ENCODE measurements at regions not wholly inside any gene's neighbourhood (a gene's known extent, or its start where the extent isn't known, plus 50 kb on each side); places are given as distances from the start of the nearest gene placed in this dataset.
A peak's percentile ranks its signal among the peaks of the same experiment; 100 is the strongest.

DNA sequence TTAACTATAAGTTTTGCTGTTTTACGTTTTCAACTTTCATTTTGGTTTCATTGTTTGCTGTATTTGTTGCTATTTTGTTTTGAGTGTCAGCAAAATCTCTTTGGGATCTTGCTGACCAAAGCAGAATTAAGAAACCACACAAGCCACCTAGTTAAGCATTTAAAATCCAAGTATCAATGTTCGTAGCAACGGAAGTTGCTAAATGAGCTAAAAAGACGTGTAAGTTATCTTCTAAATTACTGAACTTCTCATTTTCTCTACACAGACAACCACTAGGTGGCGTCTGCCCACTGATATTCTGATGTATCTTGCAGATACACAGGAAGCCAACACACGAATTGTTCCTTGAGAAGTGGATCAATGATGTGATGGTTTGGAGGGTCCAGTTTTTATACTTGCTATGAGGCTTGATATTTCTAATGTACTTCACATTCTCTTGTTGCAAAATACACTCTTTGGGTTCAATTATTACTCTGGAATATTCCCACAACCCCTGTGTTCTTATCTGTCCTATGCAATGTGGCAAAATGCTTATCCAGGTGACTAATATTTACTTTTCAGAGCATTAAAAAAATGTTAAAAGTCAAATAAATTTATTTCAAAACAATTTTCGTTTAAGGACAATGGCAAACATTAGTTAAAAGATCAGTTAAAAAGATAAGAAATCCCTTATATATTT lies 250.5 kb downstream of the TECRL start:
- Histone ChIP-seq H3K36me3 (ENCODE audit: control insufficient read depth in 2 of 3, insufficient read depth in 3 of 3, low read length in 3 of 3) (no peaks in the 10 kb centered on the region), H3K4me1 (ENCODE audit: control insufficient read depth in 2 of 3, insufficient read depth in 2 of 3, low read depth in 1 of 3, low read length in 3 of 3) (no peaks in the 10 kb centered on the region), H3K4me3 (ENCODE audit: low read length in 3 of 3) (peak overlapping the region in 2 of 3 donors; percentile 40 to 62), H3K9ac (ENCODE audit: low read length in 3 of 3) (no peak overlapping the region), H3K9me3 (ENCODE audit: control insufficient read depth in 2 of 3, insufficient read depth in 1 of 3, low read length in 3 of 3) (no peaks in the 10 kb centered on the region), H3K27me3 (ENCODE audit: control insufficient read depth, insufficient read depth, low read length) (no peaks in the 10 kb centered on the region), H3K27ac (ENCODE audit: low read depth in 2 of 2, low read length in 2 of 2) (no peak overlapping the region)
- DNase-seq, result peak in 3 of 5 donors; percentile 48 to 76 (median 67)
- FAIRE-seq, result peak; percentile 85
- intact Hi-C loops (cut with DNase I), result no loop called here
- TF ChIP-seq, protein P1, sequence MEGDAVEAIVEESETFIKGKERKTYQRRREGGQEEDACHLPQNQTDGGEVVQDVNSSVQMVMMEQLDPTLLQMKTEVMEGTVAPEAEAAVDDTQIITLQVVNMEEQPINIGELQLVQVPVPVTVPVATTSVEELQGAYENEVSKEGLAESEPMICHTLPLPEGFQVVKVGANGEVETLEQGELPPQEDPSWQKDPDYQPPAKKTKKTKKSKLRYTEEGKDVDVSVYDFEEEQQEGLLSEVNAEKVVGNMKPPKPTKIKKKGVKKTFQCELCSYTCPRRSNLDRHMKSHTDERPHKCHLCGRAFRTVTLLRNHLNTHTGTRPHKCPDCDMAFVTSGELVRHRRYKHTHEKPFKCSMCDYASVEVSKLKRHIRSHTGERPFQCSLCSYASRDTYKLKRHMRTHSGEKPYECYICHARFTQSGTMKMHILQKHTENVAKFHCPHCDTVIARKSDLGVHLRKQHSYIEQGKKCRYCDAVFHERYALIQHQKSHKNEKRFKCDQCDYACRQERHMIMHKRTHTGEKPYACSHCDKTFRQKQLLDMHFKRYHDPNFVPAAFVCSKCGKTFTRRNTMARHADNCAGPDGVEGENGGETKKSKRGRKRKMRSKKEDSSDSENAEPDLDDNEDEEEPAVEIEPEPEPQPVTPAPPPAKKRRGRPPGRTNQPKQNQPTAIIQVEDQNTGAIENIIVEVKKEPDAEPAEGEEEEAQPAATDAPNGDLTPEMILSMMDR (IDR thresholded peaks at IDR 0.05; ENCODE audit: borderline replicate concordance, extremely low read depth, insufficient read depth), result peak; percentile 54

DNA sequence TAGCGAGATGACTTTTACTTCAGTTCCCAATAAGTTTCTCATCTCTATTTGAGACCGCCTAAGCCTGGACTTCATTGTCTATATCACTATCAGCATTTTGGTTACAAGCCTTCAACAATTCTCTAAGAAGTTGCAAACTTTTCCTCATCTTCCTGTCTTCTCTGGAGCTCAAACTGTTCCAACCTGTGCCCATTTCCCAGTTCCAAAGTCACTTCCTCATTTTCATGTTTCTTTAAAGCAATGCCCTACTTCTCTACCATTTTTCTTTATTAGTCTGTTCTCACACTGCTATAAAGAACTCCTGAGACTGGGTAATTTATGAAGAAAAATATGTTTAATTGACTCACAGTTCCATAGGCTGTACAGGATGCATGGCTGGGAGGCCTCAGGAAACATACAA lies 251.9 kb downstream of the TECRL start:
- Histone ChIP-seq H3K4me1 (ENCODE audit: control insufficient read depth in 2 of 3, insufficient read depth in 2 of 3, low read depth in 1 of 3, low read length in 3 of 3) (no peaks in the 10 kb centered on the region), H3K9me3 (ENCODE audit: control insufficient read depth in 2 of 3, insufficient read depth in 1 of 3, low read length in 3 of 3) (no peaks in the 10 kb centered on the region), H3K4me3 (ENCODE audit: low read length in 3 of 3) (no peak overlapping the region), H3K27ac (ENCODE audit: low read depth in 2 of 2, low read length in 2 of 2) (no peak overlapping the region), H3K9ac (ENCODE audit: low read length in 3 of 3) (no peak overlapping the region), H3K36me3 (ENCODE audit: control insufficient read depth in 2 of 3, insufficient read depth in 3 of 3, low read length in 3 of 3) (no peaks in the 10 kb centered on the region), H3K27me3 (ENCODE audit: control insufficient read depth, insufficient read depth, low read length) (no peaks in the 10 kb centered on the region)
- DNase-seq (no peak), FAIRE-seq (no peak)
- intact Hi-C loops (cut with DNase I), result no loop called here
- TF ChIP-seq, protein P1 (IDR thresholded peaks at IDR 0.05; ENCODE audit: borderline replicate concordance, extremely low read depth, insufficient read depth), result no peak

GRCh38 chr4:64156253-64156652 lies 253.0 kb downstream of the TECRL start:
- Histone ChIP-seq H3K9ac (ENCODE audit: low read length in 3 of 3) (no peak overlapping the region), H3K27ac (ENCODE audit: low read depth in 2 of 2, low read length in 2 of 2) (no peak overlapping the region), H3K4me3 (ENCODE audit: low read length in 3 of 3) (no peak overlapping the region), H3K9me3 (ENCODE audit: control insufficient read depth in 2 of 3, insufficient read depth in 1 of 3, low read length in 3 of 3) (no peaks in the 10 kb centered on the region), H3K36me3 (ENCODE audit: control insufficient read depth in 2 of 3, insufficient read depth in 3 of 3, low read length in 3 of 3) (no peaks in the 10 kb centered on the region), H3K4me1 (ENCODE audit: control insufficient read depth in 2 of 3, insufficient read depth in 2 of 3, low read depth in 1 of 3, low read length in 3 of 3) (no peaks in the 10 kb centered on the region), H3K27me3 (ENCODE audit: control insufficient read depth, insufficient read depth, low read length) (no peaks in the 10 kb centered on the region)
- TF ChIP-seq, protein P1 (IDR thresholded peaks at IDR 0.05; ENCODE audit: borderline replicate concordance, extremely low read depth, insufficient read depth), result no peak
- no peak for FAIRE-seq
- intact Hi-C loops (cut with DNase I), result no loop called here
- no peak for DNase-seq
